ENCODE measurements at regions not wholly inside any gene's neighbourhood (a gene's known extent, or its start where the extent isn't known, plus 50 kb on each side); places are given as distances from the start of the nearest gene placed in this dataset.

DNA sequence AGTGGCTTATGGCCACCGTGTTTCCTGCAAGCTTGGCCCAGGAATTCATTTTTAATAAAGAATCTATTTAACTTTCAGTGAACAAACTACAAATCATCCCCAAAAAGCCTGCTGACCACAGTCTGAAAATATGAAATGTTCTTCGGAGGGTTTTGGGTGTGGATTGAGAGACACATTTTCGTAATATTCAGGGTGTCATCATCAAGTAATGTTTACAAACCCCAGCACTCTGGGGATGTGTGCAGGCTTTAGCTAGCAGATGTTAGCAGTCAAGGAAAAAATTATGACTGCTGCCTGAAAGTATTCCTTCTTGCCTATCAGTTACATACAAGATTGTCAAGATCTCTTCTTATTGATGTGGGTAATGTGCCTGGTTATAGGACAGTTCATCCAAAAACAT is 143.9 kb upstream of the FN1 start:
- TF ChIP-seq, protein P1, sequence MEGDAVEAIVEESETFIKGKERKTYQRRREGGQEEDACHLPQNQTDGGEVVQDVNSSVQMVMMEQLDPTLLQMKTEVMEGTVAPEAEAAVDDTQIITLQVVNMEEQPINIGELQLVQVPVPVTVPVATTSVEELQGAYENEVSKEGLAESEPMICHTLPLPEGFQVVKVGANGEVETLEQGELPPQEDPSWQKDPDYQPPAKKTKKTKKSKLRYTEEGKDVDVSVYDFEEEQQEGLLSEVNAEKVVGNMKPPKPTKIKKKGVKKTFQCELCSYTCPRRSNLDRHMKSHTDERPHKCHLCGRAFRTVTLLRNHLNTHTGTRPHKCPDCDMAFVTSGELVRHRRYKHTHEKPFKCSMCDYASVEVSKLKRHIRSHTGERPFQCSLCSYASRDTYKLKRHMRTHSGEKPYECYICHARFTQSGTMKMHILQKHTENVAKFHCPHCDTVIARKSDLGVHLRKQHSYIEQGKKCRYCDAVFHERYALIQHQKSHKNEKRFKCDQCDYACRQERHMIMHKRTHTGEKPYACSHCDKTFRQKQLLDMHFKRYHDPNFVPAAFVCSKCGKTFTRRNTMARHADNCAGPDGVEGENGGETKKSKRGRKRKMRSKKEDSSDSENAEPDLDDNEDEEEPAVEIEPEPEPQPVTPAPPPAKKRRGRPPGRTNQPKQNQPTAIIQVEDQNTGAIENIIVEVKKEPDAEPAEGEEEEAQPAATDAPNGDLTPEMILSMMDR (IDR thresholded peaks at IDR 0.05) = no peak
- no peak for TF ChIP-seq POLR2A (IDR thresholded peaks at IDR 0.05)
